ENCODE measurements at regions not wholly inside any gene's neighbourhood (a gene's known extent, or its start where the extent isn't known, plus 50 kb on each side); places are given as distances from the start of the nearest gene placed in this dataset.
"Not testable (repeated sequence)": the region's sequence is repeated elsewhere in the genome, so short reads cannot be mapped to it uniquely, and the experiment has no call there.

DNA sequence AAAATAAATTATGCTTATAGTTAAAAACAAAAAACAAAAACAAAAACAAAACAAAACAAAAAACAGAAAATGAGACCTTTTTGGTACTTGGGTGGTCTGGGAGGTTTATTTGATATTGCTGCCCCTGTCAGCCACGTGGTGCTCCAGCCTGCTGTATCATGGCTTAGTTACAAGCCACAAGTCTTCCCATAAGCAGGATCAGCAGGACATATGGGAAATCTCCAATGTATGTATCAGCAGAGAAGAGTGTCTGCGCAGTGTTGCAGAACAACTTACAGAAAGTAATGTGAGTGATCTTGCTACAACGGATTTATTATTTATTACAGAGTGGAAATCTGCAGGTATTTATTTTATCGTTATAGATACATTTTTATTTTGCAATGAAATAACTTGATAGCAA is 423.0 kb upstream of the TMPRSS15 start:
- intact Hi-C loops (cut with DNase I): no loop called here
- Histone ChIP-seq H3K4me1 (no peaks in the 10 kb centered on the region), H3K4me3 (no peak overlapping the region), H3K9me3 (no peaks in the 10 kb centered on the region), H3K27ac (no peak overlapping the region), H3K27me3 (no peaks in the 10 kb centered on the region), H3K36me3 (no peaks in the 10 kb centered on the region)
- TF ChIP-seq, protein P1, sequence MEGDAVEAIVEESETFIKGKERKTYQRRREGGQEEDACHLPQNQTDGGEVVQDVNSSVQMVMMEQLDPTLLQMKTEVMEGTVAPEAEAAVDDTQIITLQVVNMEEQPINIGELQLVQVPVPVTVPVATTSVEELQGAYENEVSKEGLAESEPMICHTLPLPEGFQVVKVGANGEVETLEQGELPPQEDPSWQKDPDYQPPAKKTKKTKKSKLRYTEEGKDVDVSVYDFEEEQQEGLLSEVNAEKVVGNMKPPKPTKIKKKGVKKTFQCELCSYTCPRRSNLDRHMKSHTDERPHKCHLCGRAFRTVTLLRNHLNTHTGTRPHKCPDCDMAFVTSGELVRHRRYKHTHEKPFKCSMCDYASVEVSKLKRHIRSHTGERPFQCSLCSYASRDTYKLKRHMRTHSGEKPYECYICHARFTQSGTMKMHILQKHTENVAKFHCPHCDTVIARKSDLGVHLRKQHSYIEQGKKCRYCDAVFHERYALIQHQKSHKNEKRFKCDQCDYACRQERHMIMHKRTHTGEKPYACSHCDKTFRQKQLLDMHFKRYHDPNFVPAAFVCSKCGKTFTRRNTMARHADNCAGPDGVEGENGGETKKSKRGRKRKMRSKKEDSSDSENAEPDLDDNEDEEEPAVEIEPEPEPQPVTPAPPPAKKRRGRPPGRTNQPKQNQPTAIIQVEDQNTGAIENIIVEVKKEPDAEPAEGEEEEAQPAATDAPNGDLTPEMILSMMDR (IDR thresholded peaks at IDR 0.05): no peak
- no peak for TF ChIP-seq EP300 (IDR thresholded peaks at IDR 0.05)
- no peak for TF ChIP-seq POLR2A (IDR thresholded peaks at IDR 0.05)
- TF ChIP-seq POLR2AphosphoS5 (IDR thresholded peaks at IDR 0.05): no peak
- WGBS, 2 donors: 72 to 74% methylated on average over 4 of the region's 4 CpGs
- no peak for DNase-seq

DNA sequence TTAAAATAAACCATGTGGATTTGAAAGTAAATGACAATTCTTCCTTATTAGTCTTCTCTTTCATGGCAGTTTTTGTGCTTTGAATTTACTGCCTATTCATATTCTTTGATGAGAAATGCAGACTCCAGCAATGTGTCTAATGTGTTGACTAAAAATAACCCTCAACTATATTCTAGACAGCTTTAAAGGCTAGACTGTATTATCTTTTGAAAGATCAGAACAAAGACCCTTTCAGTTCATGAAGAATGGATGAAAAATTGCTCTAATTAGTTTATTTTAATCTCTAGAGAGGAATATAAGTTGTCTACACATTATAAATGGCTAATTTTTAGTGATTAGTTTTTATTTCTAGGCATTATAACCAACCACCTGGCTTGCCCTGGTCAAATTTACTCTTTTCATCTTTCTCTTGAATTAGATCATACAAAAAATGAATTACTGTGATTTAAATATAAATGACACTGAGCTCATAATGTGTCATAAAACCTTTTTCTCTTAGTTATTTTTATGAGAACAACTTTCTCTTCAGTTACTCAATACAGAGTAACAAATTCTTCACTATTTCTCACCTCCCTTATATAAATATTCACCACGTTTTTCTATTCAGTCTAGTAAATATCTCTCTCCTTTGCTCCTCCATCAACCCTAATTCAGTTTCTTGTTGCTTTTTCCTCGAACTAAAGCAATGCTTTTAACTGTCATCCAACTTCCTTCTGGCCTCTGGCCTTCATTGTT is 428.5 kb upstream of the TMPRSS15 start:
- Histone ChIP-seq H3K9me3 (peaks cover 0 to 6% (median 0%) of the 10 kb centered on the region in 4 donors), H3K27ac (no peak overlapping the region), H3K27me3 (no peaks in the 10 kb centered on the region), H3K4me1 (peaks cover 0 to 8% (median 2%) of the 10 kb centered on the region in 4 donors), H3K4me3 (no peak overlapping the region), H3K36me3 (no peaks in the 10 kb centered on the region)
- TF ChIP-seq, protein P1 (IDR thresholded peaks at IDR 0.05): no peak
- TF ChIP-seq EP300 (IDR thresholded peaks at IDR 0.05) (no peak), POLR2AphosphoS5 (IDR thresholded peaks at IDR 0.05) (no peak), POLR2A (IDR thresholded peaks at IDR 0.05) (no peak)
- WGBS, 2 donors: 45 to 48% methylated on average over 2 of the region's 2 CpGs
- DNase-seq: no peak
- intact Hi-C loops (cut with DNase I): no loop called here

DNA sequence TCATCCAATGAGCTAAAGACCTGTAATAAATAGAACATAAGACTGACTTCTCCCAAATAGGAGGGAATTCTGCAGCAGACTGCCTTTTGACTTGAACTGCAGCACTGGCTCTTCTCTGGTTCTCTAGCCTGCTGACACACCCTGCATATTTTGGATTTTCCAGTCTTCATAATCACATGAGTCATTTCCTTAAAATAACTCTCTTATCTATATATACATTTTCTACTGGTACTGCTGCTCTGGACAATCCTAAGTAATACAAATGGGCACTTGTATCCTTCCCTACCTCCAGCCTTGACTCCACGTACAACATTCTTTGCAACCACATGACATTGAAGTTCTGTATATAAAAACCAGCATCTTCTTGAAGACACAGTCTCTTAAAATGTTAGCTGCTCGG is 429.4 kb upstream of the TMPRSS15 start:
- 48 to 55% methylated on average over 2 of the region's 2 CpGs for WGBS, 2 donors
- H3K9me3 ChIP-seq: peaks cover 0 to 6% (median 0%) of the 10 kb centered on the region in 4 donors
- intact Hi-C loops (cut with DNase I): no loop called here
- TF ChIP-seq EP300 (IDR thresholded peaks at IDR 0.05) (no peak), POLR2AphosphoS5 (IDR thresholded peaks at IDR 0.05) (no peak), POLR2A (IDR thresholded peaks at IDR 0.05) (no peak)
- TF ChIP-seq, protein P1 (IDR thresholded peaks at IDR 0.05): no peak
- no peak overlapping the region for H3K4me3 ChIP-seq
- peaks cover 0 to 8% (median 2%) of the 10 kb centered on the region in 4 donors for H3K4me1 ChIP-seq
- DNase-seq: no peak
- no peak overlapping the region for H3K27ac ChIP-seq
- no peaks in the 10 kb centered on the region for H3K36me3 ChIP-seq
- no peaks in the 10 kb centered on the region for H3K27me3 ChIP-seq

DNA sequence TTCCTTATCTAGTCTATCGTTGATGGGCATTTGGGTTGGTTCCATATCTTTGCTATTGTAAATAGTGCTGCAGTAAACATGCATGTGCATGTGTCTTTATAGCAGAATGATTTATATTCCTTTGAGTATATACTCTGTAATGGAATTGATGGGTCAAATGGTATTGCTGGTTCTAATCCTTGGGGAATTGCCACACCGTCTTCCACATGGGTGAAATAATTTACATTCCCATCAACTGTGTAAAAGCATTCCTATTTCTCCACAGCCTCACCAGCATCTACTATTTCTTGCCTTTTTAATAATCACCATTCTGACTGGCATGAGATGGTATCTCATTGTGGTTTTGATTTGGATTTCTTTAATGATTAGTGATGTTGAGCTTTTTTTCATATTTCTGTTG is 430.5 kb upstream of the TMPRSS15 start:
- DNase-seq; intact Hi-C loops (cut with DNase I); H3K9me3 ChIP-seq; H3K36me3 ChIP-seq; H3K4me3 ChIP-seq; H3K4me1 ChIP-seq; H3K27ac ChIP-seq; H3K27me3 ChIP-seq: not testable (repeated sequence)
- WGBS, 2 donors: 41 to 78% methylated on average over 2 of the region's 2 CpGs

DNA sequence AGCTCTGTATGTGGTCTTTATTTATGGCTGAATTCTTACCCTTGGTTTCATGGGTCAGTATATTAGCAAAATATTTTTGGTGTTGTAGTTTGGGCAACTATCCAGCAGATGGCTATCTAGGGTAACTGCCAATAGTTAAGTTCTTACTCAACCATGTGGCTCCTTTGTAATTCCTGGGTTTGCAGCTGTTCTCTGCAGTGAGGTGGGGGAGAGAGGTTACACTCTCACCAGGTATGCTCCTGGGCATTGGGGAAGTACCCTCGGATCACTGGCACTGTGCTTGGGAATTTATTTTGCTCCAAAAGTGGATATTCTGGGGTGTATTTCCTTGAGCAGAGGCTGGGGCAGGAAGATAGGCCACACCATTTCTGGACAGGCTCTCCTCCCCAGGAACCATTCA is 436.7 kb upstream of the TMPRSS15 start:
- Histone ChIP-seq H3K9me3 (peaks cover 0 to 6% (median 2%) of the 10 kb centered on the region in 4 donors), H3K4me3 (no peak overlapping the region), H3K36me3 (no peaks in the 10 kb centered on the region), H3K27ac (no peak overlapping the region), H3K27me3 (no peaks in the 10 kb centered on the region), H3K4me1 (no peaks in the 10 kb centered on the region)
- TF ChIP-seq POLR2AphosphoS5 (IDR thresholded peaks at IDR 0.05) (no peak), POLR2A (IDR thresholded peaks at IDR 0.05) (no peak), EP300 (IDR thresholded peaks at IDR 0.05) (no peak)
- TF ChIP-seq, protein P1 (IDR thresholded peaks at IDR 0.05): no peak
- 73 to 89% methylated on average over 1 of the region's 1 CpG for WGBS, 2 donors
- DNase-seq: no peak
- intact Hi-C loops (cut with DNase I): no loop called here

DNA sequence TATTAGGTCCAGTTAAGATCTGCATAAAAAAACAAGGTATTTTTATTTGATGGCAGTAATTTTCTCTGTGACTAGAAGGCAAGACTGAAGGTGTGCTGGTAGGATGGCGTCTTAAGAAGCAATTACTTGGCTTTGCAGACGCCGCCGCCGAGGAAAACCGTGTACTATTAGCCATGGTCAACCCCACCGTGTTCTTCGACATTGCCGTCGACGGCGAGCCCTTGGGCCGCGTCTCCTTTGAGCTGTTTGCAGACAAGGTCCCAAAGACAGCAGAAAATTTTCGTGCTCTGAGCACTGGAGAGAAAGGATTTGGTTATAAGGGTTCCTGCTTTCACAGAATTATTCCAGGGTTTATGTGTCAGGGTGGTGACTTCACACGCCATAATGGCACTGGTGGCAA is 454.0 kb upstream of the TMPRSS15 start:
- intact Hi-C loops (cut with DNase I); H3K36me3 ChIP-seq; H3K27me3 ChIP-seq; H3K9me3 ChIP-seq; H3K27ac ChIP-seq; DNase-seq; H3K4me3 ChIP-seq; H3K4me1 ChIP-seq: not testable (repeated sequence)
- 93% methylated on average over 16 of the region's 16 CpGs for WGBS, 2 donors
